Activated CD4-positive, alpha-beta T cell treated with anti-CD3 and anti-CD28 coated beads, Interleukin-10, Interleukin-2, amounts not matched to agents 100 ng/mL and 50 ng/mL, durations not matched to agents 16 hours and 8 hours (primary cell): ENCODE measurements at regions not wholly inside any gene's neighbourhood (a gene's known extent, or its start where the extent isn't known, plus 50 kb on each side); places are given as distances from the start of the nearest gene placed in this dataset.

ENCODE experiments used
- DNase-seq: peaks from one replicate; pipeline ENCODE4 v3.0.0-alpha.2; 2020

GRCh38 chr17:74097450-74098135 lies 105.9 kb upstream of the RPL38 start:
- DNase-seq = no peak

- no peak for DNase-seq
These were observed 105.1 kb upstream of the RPL38 start for GRCh38 chr17:74098136-74099024.

DNA sequence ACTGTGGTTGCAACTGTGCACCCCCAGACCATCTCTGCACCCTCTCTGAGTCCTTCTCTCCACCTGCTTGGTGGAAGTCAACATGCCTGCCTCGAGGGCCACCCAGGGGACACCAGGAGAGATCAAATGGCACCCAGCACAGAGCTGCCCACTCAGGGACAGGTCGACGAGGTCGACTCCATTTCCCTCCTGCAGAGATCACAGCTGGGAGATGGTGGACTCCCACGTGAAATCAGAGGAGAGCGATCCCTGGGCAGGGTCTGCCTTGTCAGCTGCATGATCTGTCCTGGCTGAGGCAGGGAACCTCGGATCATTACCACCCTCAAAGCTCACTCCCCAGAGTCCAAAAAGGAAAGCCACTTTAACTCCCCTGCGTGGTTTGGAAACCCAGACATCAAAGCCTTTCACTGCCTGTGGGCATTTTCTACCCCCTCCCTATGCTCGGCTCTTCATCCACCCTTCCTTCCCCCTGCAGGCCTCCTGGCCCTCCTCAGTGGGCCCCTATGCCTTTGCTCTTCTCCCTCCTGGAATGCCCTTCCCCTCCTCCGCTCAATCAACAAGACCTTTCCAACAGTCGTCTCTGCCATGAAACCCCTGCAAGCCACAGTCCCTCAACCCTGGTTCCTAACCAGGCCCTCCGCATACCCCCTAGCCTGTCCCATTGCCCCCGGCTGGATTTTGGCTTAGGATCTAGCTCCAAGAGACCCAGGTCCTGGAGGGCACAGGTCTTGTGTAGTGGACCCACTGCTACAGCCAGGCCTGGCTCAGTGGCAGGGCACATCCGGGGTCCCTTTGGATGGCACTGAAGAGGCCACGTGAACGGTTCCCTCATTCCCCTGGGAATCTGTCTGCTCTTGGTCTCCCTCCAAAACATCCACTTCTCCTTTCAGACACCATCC lies 103.8 kb upstream of the RPL38 start:
- DNase-seq = no peak

GRCh38 chr17:74104921-74105320 lies 98.6 kb upstream of the RPL38 start:
- no peak for DNase-seq

GRCh38 chr17:74107107-74107506 lies 96.4 kb upstream of the RPL38 start:
- DNase-seq = no peak

- no peak for DNase-seq
These were observed 95.3 kb upstream of the RPL38 start for GRCh38 chr17:74108126-74108705.

DNA sequence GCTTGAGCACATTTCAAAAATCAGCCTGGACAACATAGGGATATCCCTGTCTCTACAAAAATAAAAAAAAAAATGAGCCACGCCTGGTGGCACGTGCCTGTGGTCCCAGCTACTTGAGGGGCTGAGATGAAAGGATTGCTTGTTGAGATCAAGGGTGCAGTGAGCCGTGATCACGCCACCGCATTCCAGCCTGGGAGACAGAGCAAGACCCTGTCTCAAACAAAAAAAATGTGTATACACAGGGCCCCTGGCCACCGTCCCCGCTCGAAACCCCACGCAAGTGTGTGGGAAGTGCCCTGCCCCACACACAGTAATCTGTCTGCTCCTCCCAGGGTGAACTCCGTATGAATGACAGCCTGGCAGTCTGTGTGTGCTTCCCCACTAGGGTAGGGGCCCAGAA lies 93.0 kb upstream of the RPL38 start:
- DNase-seq = no peak

- DNase-seq = no peak
These were observed 90.2 kb upstream of the RPL38 start for GRCh38 chr17:74113326-74113725.

DNA sequence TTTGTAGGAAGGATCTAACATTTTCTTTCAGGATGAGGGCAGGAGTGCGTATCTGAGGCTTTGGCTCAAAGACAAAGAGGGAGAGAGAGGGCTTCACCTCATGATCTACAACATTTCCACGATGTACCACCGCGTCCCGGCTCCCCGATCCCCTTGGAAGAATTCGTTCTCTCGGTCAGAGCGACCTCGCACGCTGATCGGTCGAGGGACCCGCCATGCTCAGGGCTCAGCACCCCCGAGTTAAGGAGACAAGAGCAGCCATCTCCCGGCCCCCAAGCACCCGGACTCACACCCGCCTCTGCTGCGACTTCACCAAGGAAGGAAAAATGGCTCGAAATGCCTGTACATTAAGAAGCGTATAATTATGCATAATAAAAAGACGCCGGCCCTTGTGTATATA lies 89.5 kb upstream of the RPL38 start:
- DNase-seq = no peak

- no peak for DNase-seq
These were observed 88.5 kb upstream of the RPL38 start for GRCh38 chr17:74114881-74115470.

- no peak for DNase-seq
These were observed 87.9 kb upstream of the RPL38 start for GRCh38 chr17:74115586-74115985.

DNA sequence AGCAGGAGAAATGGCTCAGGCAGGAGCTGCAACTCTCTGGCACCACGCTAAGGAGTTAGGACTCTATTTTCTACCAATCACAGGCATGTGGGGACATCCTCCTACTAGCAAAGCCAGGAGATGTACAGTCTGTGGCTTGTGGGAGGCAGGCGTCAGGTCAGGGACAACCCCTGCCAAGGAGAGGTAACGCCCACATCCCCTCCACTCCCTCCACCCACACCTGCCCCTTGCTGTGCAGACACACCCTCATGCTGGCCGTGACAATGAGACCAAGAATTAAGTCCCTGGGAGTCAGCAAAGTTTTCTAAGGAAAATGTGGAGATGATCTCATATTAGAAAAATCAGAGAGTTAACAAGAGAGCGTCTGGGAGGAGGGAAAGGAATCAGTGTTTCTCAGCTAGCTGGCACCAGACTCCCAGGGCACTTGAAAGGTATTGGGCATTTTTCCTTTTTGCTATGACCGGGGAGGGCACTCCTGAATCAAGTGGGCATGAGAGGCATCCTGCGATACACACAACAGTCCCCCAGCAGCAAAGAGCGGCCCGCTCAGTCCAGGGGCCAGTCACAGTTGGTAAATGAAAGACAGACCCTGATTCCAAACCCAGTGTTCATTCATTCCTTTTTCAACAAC lies 87.3 kb upstream of the RPL38 start:
- no peak for DNase-seq

GRCh38 chr17:74117087-74117698 lies 86.3 kb upstream of the RPL38 start:
- no peak for DNase-seq

- DNase-seq = no peak
These were observed 85.5 kb upstream of the RPL38 start for GRCh38 chr17:74117999-74118421.

DNA sequence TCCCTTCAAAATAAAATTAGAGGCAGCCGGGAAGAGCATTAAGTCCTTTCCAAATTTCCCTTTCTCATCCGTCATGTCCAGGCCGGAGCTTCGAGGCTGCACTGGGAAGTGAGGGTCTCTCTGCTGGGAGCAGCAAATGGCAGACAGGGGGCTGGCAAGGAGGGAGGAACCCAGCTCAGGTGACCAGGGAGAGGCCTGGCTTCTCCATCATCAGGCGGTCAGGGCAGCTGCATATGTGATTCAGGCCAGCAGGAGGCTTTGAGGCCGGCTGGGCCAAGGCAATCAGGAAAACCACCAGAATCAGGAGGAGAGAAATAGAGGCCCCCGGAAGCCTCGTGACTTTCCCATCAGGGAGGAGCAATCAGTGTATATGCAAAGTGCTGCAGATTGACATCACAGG lies 85.0 kb upstream of the RPL38 start:
- DNase-seq = no peak

DNA sequence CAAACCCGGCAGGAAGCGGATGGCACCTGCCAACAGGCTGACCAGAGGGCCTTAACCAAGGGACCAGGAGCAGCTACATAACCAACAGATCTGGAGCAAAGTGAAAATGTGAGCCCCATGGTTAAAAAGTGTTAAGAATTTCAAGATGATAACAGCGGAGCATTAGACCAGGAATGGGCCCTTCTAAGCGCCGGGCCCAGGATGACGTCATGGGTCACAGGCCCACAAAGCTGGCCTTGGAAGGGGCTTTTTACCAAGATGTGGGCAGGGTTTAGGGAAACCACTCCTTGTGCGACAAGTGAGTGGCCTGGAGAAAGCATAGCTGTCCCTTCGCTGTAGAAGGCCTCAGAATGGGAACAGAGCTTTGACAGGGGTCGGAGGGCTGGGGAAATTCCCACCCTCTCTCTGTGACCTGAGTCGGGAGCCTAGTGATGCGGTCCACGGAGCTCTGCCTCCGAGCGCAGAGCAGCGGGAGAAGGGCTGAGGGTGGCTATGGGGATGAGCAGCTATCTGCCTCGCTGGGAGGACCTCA lies 84.4 kb upstream of the RPL38 start:
- no peak for DNase-seq

- DNase-seq = no peak
These were observed 83.5 kb upstream of the RPL38 start for GRCh38 chr17:74119965-74120364.

- DNase-seq = no peak
These were observed 80.1 kb upstream of the RPL38 start for GRCh38 chr17:74123350-74123749.

DNA sequence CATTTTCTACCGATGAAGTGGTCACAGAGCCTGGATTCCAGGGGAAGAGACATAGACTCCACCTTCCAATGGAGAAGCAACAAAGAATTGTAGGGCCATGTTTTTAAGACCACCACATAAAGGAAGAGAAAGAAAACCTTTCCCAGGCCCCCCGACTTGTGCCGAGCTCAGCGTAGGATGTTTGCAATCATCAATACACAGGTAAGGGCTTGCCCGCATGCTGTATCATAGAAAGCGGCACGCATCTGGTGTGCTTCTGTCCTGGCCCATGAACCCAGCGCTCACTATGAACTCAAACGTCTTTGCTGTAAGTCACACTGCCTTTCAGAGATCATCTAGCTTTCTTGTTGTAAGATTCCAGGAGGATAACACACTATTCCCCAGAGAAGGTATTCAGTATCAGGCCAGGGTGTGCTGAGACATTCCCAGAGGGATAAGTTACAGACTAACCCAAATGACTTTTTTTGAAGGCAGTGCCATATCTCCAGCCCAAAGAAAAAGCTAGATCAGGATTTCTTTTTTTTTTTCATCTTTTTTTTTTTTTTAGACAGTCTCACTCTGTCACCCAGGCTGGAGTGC lies 79.5 kb upstream of the RPL38 start:
- DNase-seq = no peak

GRCh38 chr17:74125156-74125555 lies 78.3 kb upstream of the RPL38 start:
- no peak for DNase-seq
